ENCODE measurements at regions not wholly inside any gene's neighbourhood (a gene's known extent, or its start where the extent isn't known, plus 50 kb on each side); places are given as distances from the start of the nearest gene placed in this dataset.

DNA sequence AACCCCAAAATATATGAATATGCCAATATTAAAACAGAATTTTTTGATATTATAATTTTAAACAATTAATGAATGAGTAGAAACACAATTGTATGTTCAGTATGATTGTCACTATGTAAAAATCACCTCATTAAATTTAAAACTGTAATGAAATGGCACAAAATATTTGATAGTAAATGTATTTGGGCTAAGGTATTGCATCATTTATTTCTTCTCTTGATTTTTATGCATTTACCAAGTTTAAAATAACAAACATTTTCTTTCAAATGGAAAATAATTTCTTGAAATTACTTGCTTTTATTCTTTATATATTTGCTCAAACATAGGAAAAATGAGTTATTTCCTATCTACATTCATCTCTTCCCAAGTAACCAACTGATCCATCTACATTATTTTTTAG is 782.6 kb downstream of the KCNJ3 start:
- no peak for TF ChIP-seq CTCF (IDR thresholded peaks at IDR 0.05)
- TF ChIP-seq EZH2 (IDR thresholded peaks at IDR 0.05; ENCODE audit: borderline replicate concordance, insufficient read depth, low read depth, low read length, poor library complexity, severe bottlenecking) = no peak

Data from B cell (primary cell).